IMR-90 (cell line): ENCODE measurements at regions not wholly inside any gene's neighbourhood (a gene's known extent, or its start where the extent isn't known, plus 50 kb on each side); places are given as distances from the start of the nearest gene placed in this dataset.

ENCODE experiments used
- ATAC-seq: fragments of 200-7000 bp; cut with Tn5 transposase; 2 replicates; pipeline ENCODE4 v1.9.1; 2020; ENCODE audit warnings: low read depth, mild to moderate bottlenecking, moderate library complexity
- BruUV-seq: library from RNA; stranded (reverse); fragments of 400-500 nt; replicated peaks from 2 replicates; lab custom pipeline; 2021; lab: Mats Ljungman, UMichigan
- CTCF ChIA-PET: fragments of 300-600 bp; formaldehyde crosslinking; extraction: SDS; loops from one replicate; lab custom pipeline; 2021; ENCODE audit warnings: antibody characterized with exemption; lab: Yijun Ruan, JAX
- POLR2A ChIA-PET: fragments of 300-600 bp; sonication (Branson Sonifier 250); formaldehyde crosslinking; loops from one replicate; lab custom pipeline; 2022; ENCODE audit warnings: antibody characterized with exemption; ENCODE audit not compliant: unreplicated experiment; lab: Charles Lee
- DNase-seq: peaks from one replicate; pipeline ENCODE4 v3.0.0; 2013
- H2AFZ ChIP-seq: replicated peaks from 2 replicates; pipeline ENCODE3; 2013; ENCODE audit warnings: low read length, mild to moderate bottlenecking; ENCODE audit not compliant: poor library complexity
- H2AK5ac ChIP-seq: 2 replicates; pipeline ENCODE4 v1.6.1; 2013; ENCODE audit warnings: low read depth, low read length, inconsistent platforms
- H2AK9ac ChIP-seq: replicated peaks from 2 replicates; pipeline ENCODE3; 2013; ENCODE audit warnings: mild to moderate bottlenecking, low read depth, low read length, moderate library complexity; ENCODE audit not compliant: poor library complexity
- H2BK120ac ChIP-seq: 2 replicates; pipeline ENCODE4 v1.6.1; 2013; ENCODE audit warnings: low read depth, low read length, inconsistent platforms
- H2BK15ac ChIP-seq: 3 replicates; pipeline ENCODE4 v1.6.1; 2013; ENCODE audit warnings: low read depth, low read length, inconsistent platforms
- H2BK20ac ChIP-seq: 2 replicates; pipeline ENCODE4 v1.6.1; 2013; ENCODE audit warnings: low read depth, mild to moderate bottlenecking, inconsistent platforms, low read length, moderate library complexity
- H2BK5ac ChIP-seq: 2 replicates; pipeline ENCODE4 v1.6.1; 2013; ENCODE audit warnings: mild to moderate bottlenecking, low read depth, low read length, inconsistent platforms; ENCODE audit not compliant: poor library complexity, severe bottlenecking
- H3K14ac ChIP-seq: replicated peaks from 2 replicates; pipeline ENCODE4 v1.6.1; 2013; ENCODE audit warnings: low read depth, low read length, inconsistent platforms
- H3K18ac ChIP-seq: 2 replicates; pipeline ENCODE4 v1.6.1; 2013; ENCODE audit warnings: low read depth, low read length, control low read depth
- H3K23ac ChIP-seq: 2 replicates; pipeline ENCODE4 v1.6.1; 2013; ENCODE audit warnings: low read depth, low read length, inconsistent platforms
- H3K27ac ChIP-seq: 2 replicates; pipeline ENCODE4 v1.5.1; 2013; ENCODE audit warnings: mild to moderate bottlenecking, control low read depth, low read length; ENCODE audit not compliant: insufficient read depth
- H3K27me3 ChIP-seq: 2 replicates; pipeline ENCODE4 v1.6.1; 2013; ENCODE audit warnings: low read length; ENCODE audit not compliant: control insufficient read depth, insufficient read depth
- H3K36me3 ChIP-seq: 2 replicates; pipeline ENCODE4 v1.6.1; 2013; ENCODE audit warnings: low read length, mixed read lengths; ENCODE audit not compliant: control insufficient read depth, insufficient read depth
- H3K4ac ChIP-seq: 2 replicates; pipeline ENCODE4 v1.6.1; 2013; ENCODE audit warnings: low read depth, low read length, inconsistent platforms
- H3K4me1 ChIP-seq: 2 replicates; pipeline ENCODE4 v1.6.1; 2013; ENCODE audit warnings: low read length, mixed read lengths; ENCODE audit not compliant: control insufficient read depth, insufficient read depth
- H3K4me2 ChIP-seq: 2 replicates; pipeline ENCODE4 v1.6.1; 2013; ENCODE audit warnings: low read depth, mild to moderate bottlenecking, control low read depth, low read length, moderate library complexity
- H3K4me3 ChIP-seq: 2 replicates; pipeline ENCODE4 v1.5.1; 2013; ENCODE audit warnings: low read depth, mild to moderate bottlenecking, control low read depth, low read length, moderate library complexity; ENCODE audit not compliant: insufficient read depth
- H3K56ac ChIP-seq: 2 replicates; pipeline ENCODE4 v1.6.1; 2013; ENCODE audit warnings: low read length, inconsistent platforms; ENCODE audit not compliant: insufficient read depth; ENCODE audit errors: extremely low read depth
- H3K79me1 ChIP-seq, 2 experiments: 2 replicates each; pipeline ENCODE4 v1.6.1; 2013; ENCODE audit warnings: low read length in 2 of 2, inconsistent platforms in 1 of 2, low read depth in 1 of 2
- H3K9ac ChIP-seq: 2 replicates; pipeline ENCODE4 v1.6.1; 2013; ENCODE audit warnings: low read depth, low read length, control low read depth
- H3K9me1 ChIP-seq: 2 replicates; pipeline ENCODE4 v1.6.1; 2013; ENCODE audit warnings: low read length, inconsistent platforms; ENCODE audit not compliant: insufficient read depth
- H3K9me3 ChIP-seq: 2 replicates; pipeline ENCODE4 v1.6.1; 2013; ENCODE audit warnings: low read length; ENCODE audit not compliant: control insufficient read depth, insufficient read depth
- H4K20me1 ChIP-seq: 2 replicates; pipeline ENCODE4 v1.6.1; 2013; ENCODE audit warnings: low read length, inconsistent platforms; ENCODE audit not compliant: insufficient read depth
- H4K5ac ChIP-seq: 2 replicates; pipeline ENCODE4 v1.6.1; 2013; ENCODE audit warnings: mild to moderate bottlenecking, low read depth, low read length, control low read depth
- H4K8ac ChIP-seq, 2 experiments: 2 replicates each; pipeline ENCODE4 v1.6.1; 2013; ENCODE audit warnings: low read depth in 2 of 2, low read length in 2 of 2, control low read depth in 1 of 2, inconsistent platforms in 1 of 2
- H4K91ac ChIP-seq: 2 replicates; pipeline ENCODE4 v1.6.1; 2013; ENCODE audit warnings: low read depth, low read length, inconsistent platforms; ENCODE audit not compliant: insufficient read depth
- BHLHE40 ChIP-seq: fragments of 150-350 bp; IDR thresholded peaks from 2 replicates; pipeline ENCODE4 v1.6.1; 2016; ENCODE audit warnings: mild to moderate bottlenecking, low read depth, low read length
- RAD21 ChIP-seq: IDR thresholded peaks from 2 replicates; pipeline ENCODE4 v1.6.1; 2012; ENCODE audit warnings: low read length, improper control_type of control experiment
- RFX5 ChIP-seq: IDR thresholded peaks from 2 replicates; pipeline ENCODE4 v1.8.0; 2012; ENCODE audit warnings: low read depth, mild to moderate bottlenecking, low read length, moderate library complexity
- dilution Hi-C: fragments of 300-500 bp; cut with HindIII; formaldehyde crosslinking; loops from one replicate; pipeline ENCODE4 v1.14.3; 2018; ENCODE audit warnings: low sequenced_read_pairs; ENCODE audit not compliant: unreplicated experiment
- in situ Hi-C: fragments of 300-500 bp; cut with MboI; formaldehyde crosslinking; loops from 3 replicates; pipeline ENCODE4 v1.14.3; 2019; ENCODE audit warnings: low sequenced_read_pairs, inconsistent platforms, mixed read lengths
- intact Hi-C: fragments of 100-400 bp; cut with micrococcal nuclease; formaldehyde crosslinking; loops from 2 replicates; pipeline ENCODE4 v1.10.0; 2022
- TF ChIP-seq, protein P1 (sequence below): fragments of 150-350 bp; IDR thresholded peaks from 2 replicates; pipeline ENCODE4 v1.6.1; 2017; ENCODE audit warnings: mild to moderate bottlenecking, antibody characterized with exemption, low read length, low read depth

DNA sequence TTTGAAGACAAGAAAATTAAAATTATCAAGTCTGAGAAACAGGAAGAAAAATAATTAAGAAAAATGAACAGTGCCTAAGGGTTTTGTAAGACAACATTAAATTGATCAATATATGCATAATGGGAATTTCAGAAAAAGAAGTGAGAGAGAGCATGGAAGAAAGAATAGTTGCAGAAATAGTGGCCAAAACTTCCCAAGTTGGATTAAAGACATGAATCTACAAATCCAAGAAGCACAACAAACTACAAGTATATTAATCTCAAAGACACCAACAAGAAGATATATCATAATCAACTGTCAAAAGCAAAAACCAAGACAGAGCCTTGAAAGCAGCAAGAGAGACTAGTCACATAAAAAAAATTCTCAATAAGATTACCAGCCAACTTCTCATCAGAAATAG, 488.0 kb downstream of the RASEF start:
- Histone ChIP-seq H3K18ac (no peak overlapping the region), H2BK20ac (no peak overlapping the region), H4K5ac (no peak overlapping the region), H3K27ac (no peak overlapping the region), H4K8ac (no peak overlapping the region), H3K9ac (no peak overlapping the region), H2BK120ac (no peak overlapping the region), H3K79me1 (no peaks in the 10 kb centered on the region), H3K14ac (no peak overlapping the region), H3K9me1 (no peaks in the 10 kb centered on the region), H3K27me3 (no peaks in the 10 kb centered on the region), H4K20me1 (no peaks in the 10 kb centered on the region), H3K56ac (no peak overlapping the region), H3K9me3 (peaks cover 1% of the 10 kb centered on the region; the same call in 1 of the 2 replicates), H2BK5ac (no peak overlapping the region), H2AFZ (no peak overlapping the region), H3K36me3 (no peaks in the 10 kb centered on the region), H3K4me3 (no peak overlapping the region), H3K4ac (no peak overlapping the region), H4K91ac (no peak overlapping the region), H2AK9ac (no peak overlapping the region), H2AK5ac (no peak overlapping the region), H3K4me1 (no peaks in the 10 kb centered on the region), H2BK15ac (no peak overlapping the region), H3K23ac (no peak overlapping the region), H3K4me2 (no peak overlapping the region)
- dilution Hi-C loops, result no loop called here
- DNase-seq (no peak), ATAC-seq (no peak)
- intact Hi-C loops, result no loop called here
- in situ Hi-C loops, result no loop called here
- CTCF ChIA-PET, result no interaction called here
- POLR2A ChIA-PET, result no interaction called here
- BruUV-seq, result no TSS peak
- TF ChIP-seq, protein P1, sequence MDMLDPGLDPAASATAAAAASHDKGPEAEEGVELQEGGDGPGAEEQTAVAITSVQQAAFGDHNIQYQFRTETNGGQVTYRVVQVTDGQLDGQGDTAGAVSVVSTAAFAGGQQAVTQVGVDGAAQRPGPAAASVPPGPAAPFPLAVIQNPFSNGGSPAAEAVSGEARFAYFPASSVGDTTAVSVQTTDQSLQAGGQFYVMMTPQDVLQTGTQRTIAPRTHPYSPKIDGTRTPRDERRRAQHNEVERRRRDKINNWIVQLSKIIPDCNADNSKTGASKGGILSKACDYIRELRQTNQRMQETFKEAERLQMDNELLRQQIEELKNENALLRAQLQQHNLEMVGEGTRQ, result no peak
- TF ChIP-seq BHLHE40 (no peak), RAD21 (no peak), RFX5 (no peak)
